Left lung (tissue), 4 donors: ENCODE measurements at regions not wholly inside any gene's neighbourhood (a gene's known extent, or its start where the extent isn't known, plus 50 kb on each side); places are given as distances from the start of the nearest gene placed in this dataset.

Experiments used
- ATAC-seq: fragments of 200-7000 bp; cut with Tn5 transposase; one replicate; pipeline ENCODE4 v1.9.1; 2020; ENCODE audit warnings: moderate library complexity
- DNase-seq, 4 donors: peaks; one replicate each; pipeline ENCODE4 v3.0.0-alpha.2; 2013 to 2020
- H3K27ac ChIP-seq, 2 donors: fragments of 200-600 bp; sonication (generic) in 1 of 2; one replicate each; pipeline versions ENCODE4 v1.5.0 to v1.8.0; 2020 to 2021
- H3K27me3 ChIP-seq, 2 donors: fragments of 200-600 bp; sonication (generic) in 1 of 2; one replicate each; pipeline versions ENCODE4 v1.5.0 to v1.8.0; 2020 to 2021
- H3K36me3 ChIP-seq, 2 donors: fragments of 200-600 bp; sonication (generic) in 1 of 2; one replicate each; pipeline versions ENCODE4 v1.5.0 to v1.8.0; 2020 to 2021
- H3K4me1 ChIP-seq, 2 donors: fragments of 200-600 bp; one replicate each; pipeline ENCODE4 v1.8.0; 2021
- H3K4me3 ChIP-seq, 2 donors: fragments of 200-600 bp; sonication (generic) in 1 of 2; one replicate each; pipeline versions ENCODE4 v1.5.0 to v1.8.0; 2020 to 2021; ENCODE audit warnings: mild to moderate bottlenecking in 1 of 2
- H3K9me3 ChIP-seq, 2 donors: fragments of 200-600 bp; sonication (generic) in 1 of 2; one replicate each; pipeline versions ENCODE4 v1.5.0 to v1.8.0; 2020 to 2021
- intact Hi-C, 2 donors: fragments of 100-400 bp; cut with DNase I; formaldehyde crosslinking; loops; one replicate each; pipeline versions ENCODE4 v1.11.2 to v1.14.2; 2022
- TF ChIP-seq, protein P1 (sequence below), 2 donors: fragments of 200-600 bp; sonication (generic) in 1 of 2; IDR thresholded peaks; one replicate each; pipeline versions ENCODE4 v1.5.0 to v1.8.0; 2021; ENCODE audit warnings: antibody characterized with exemption in 2 of 2
- donor health status: DM: no; HTN: yes; CAD: no.
- donor health status: DM: no; HTN: no; CAD: no.

- TF ChIP-seq, protein P1, sequence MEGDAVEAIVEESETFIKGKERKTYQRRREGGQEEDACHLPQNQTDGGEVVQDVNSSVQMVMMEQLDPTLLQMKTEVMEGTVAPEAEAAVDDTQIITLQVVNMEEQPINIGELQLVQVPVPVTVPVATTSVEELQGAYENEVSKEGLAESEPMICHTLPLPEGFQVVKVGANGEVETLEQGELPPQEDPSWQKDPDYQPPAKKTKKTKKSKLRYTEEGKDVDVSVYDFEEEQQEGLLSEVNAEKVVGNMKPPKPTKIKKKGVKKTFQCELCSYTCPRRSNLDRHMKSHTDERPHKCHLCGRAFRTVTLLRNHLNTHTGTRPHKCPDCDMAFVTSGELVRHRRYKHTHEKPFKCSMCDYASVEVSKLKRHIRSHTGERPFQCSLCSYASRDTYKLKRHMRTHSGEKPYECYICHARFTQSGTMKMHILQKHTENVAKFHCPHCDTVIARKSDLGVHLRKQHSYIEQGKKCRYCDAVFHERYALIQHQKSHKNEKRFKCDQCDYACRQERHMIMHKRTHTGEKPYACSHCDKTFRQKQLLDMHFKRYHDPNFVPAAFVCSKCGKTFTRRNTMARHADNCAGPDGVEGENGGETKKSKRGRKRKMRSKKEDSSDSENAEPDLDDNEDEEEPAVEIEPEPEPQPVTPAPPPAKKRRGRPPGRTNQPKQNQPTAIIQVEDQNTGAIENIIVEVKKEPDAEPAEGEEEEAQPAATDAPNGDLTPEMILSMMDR (IDR thresholded peaks at IDR 0.05) = no peak
- Histone ChIP-seq H3K27ac (no peak overlapping the region), H3K9me3 (no peaks in the 10 kb centered on the region), H3K36me3 (no peaks in the 10 kb centered on the region), H3K4me1 (no peaks in the 10 kb centered on the region), H3K4me3 (no peak overlapping the region), H3K27me3 (no peaks in the 10 kb centered on the region)
- intact Hi-C loops = no loop called here
- ATAC-seq = no peak
- DNase-seq = no peak
Observed at GRCh38 chr5:90289837-90290236, 119.7 kb downstream of the CETN3 start.

- no peak overlapping the region for H3K27ac ChIP-seq
- TF ChIP-seq, protein P1 (IDR thresholded peaks at IDR 0.05) = no peak
- H3K9me3 ChIP-seq = no peaks in the 10 kb centered on the region
- no peaks in the 10 kb centered on the region for H3K36me3 ChIP-seq
- H3K4me3 ChIP-seq = no peak overlapping the region
- intact Hi-C loops = no loop called here
- H3K4me1 ChIP-seq = no peaks in the 10 kb centered on the region
- H3K27me3 ChIP-seq = no peaks in the 10 kb centered on the region
- no peak for ATAC-seq
- DNase-seq = no peak
Observed at GRCh38 chr5:90287036-90287435, 122.5 kb downstream of the CETN3 start.

DNA sequence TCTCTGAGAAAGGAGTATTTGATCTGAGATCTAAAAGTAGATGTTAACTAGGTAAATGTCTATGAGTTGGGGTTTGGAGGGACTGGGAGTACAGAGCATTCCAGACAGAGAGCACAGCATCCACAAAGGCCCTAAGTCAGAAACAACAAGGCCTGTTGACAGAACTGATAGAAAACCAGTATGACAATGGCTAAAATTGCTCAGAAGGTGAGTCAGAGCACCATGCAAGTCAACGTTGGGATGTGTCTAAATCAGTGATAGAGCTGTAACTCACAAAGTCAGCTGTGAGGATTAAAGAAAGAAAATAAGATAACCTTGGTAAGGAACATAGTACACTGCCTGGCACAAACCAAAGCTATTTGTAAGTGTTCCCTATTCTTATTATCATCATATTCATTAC, 124.0 kb downstream of the CETN3 start:
- Histone ChIP-seq H3K36me3 (no peaks in the 10 kb centered on the region), H3K4me3 (no peak overlapping the region), H3K27me3 (no peaks in the 10 kb centered on the region), H3K9me3 (no peaks in the 10 kb centered on the region), H3K27ac (no peak overlapping the region), H3K4me1 (no peaks in the 10 kb centered on the region)
- intact Hi-C loops = no loop called here
- TF ChIP-seq, protein P1 (IDR thresholded peaks at IDR 0.05) = no peak
- no peak for DNase-seq
- no peak for ATAC-seq

GRCh38 chr5:90284375-90284774, 125.2 kb downstream of the CETN3 start:
- TF ChIP-seq, protein P1 (IDR thresholded peaks at IDR 0.05) = no peak
- intact Hi-C loops = no loop called here
- Histone ChIP-seq H3K36me3 (no peaks in the 10 kb centered on the region), H3K27me3 (no peaks in the 10 kb centered on the region), H3K4me3 (no peak overlapping the region), H3K27ac (no peak overlapping the region), H3K9me3 (no peaks in the 10 kb centered on the region), H3K4me1 (no peaks in the 10 kb centered on the region)
- no peak for ATAC-seq
- DNase-seq = no peak

DNA sequence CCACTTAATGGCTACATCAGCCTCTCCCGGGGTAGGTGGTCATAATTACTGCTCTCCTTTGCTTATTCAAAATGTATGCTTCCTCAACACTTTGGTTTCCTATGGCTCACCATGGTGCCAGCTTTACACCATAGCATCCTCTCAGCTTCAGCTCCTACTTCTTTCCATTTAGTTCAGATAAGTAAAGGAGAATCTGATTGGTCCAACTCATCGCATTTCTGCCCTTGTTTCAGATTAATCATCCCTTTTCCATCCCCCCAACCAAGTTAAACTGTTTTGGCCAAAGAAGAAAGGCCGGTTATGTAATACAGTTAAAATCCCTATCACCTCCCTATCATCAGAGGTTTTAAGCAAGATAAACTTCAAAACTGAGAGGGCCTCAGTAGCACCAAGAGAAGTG, 130.5 kb downstream of the CETN3 start:
- no peak overlapping the region for H3K4me3 ChIP-seq
- ATAC-seq (no peak), DNase-seq (no peak)
- H3K4me1 ChIP-seq = no peaks in the 10 kb centered on the region
- no peak overlapping the region for H3K27ac ChIP-seq
- no peaks in the 10 kb centered on the region for H3K27me3 ChIP-seq
- intact Hi-C loops = no loop called here
- no peaks in the 10 kb centered on the region for H3K9me3 ChIP-seq
- H3K36me3 ChIP-seq = no peaks in the 10 kb centered on the region
- TF ChIP-seq, protein P1 (IDR thresholded peaks at IDR 0.05) = no peak
